ENCODE measurements at regions not wholly inside any gene's neighbourhood (a gene's known extent, or its start where the extent isn't known, plus 50 kb on each side); places are given as distances from the start of the nearest gene placed in this dataset.

DNA sequence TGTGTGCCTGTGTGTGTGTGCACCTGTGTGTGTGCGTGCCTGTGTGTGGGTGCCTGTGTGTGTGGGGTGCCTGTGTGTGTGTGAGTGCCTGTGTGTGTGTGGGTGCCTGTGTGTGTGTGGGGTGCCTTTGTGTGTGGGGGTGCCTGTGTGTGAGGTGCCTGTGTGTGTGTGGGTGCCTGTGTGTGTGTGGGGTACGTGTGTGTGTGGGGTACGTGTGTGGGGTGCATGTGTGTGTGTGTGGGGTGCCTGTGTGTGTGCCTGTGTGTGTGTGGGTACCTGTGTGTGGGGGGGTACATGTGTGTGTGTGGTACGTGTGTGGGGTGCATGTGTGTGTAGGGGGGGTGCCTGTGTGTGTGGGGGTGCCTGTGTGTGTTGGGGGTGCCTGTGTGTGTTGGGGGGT lies 73.4 kb upstream of the HGFAC start:
- Histone ChIP-seq H3K27ac (no peak overlapping the region), H3K27me3 (no peaks in the 10 kb centered on the region), H3K36me3 (no peaks in the 10 kb centered on the region), H3K4me1 (peaks cover 0 to 29% (median 12%) of the 10 kb centered on the region in 4 donors), H3K4me3 (no peak overlapping the region), H3K9me3 (no peaks in the 10 kb centered on the region)
- ATAC-seq: no peak
- intact Hi-C loops (cut with DNase I): no loop called here
- no peak for DNase-seq
- no peak for TF ChIP-seq POLR2A (IDR thresholded peaks at IDR 0.05)
- TF ChIP-seq, protein P1, sequence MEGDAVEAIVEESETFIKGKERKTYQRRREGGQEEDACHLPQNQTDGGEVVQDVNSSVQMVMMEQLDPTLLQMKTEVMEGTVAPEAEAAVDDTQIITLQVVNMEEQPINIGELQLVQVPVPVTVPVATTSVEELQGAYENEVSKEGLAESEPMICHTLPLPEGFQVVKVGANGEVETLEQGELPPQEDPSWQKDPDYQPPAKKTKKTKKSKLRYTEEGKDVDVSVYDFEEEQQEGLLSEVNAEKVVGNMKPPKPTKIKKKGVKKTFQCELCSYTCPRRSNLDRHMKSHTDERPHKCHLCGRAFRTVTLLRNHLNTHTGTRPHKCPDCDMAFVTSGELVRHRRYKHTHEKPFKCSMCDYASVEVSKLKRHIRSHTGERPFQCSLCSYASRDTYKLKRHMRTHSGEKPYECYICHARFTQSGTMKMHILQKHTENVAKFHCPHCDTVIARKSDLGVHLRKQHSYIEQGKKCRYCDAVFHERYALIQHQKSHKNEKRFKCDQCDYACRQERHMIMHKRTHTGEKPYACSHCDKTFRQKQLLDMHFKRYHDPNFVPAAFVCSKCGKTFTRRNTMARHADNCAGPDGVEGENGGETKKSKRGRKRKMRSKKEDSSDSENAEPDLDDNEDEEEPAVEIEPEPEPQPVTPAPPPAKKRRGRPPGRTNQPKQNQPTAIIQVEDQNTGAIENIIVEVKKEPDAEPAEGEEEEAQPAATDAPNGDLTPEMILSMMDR (IDR thresholded peaks at IDR 0.05): no peak
- WGBS (ENCODE audit: insufficient coverage, low coverage, low lambda C conversion rate, missing lambda C conversion rate): 80% methylated on average over 3 of the region's 4 CpGs

DNA sequence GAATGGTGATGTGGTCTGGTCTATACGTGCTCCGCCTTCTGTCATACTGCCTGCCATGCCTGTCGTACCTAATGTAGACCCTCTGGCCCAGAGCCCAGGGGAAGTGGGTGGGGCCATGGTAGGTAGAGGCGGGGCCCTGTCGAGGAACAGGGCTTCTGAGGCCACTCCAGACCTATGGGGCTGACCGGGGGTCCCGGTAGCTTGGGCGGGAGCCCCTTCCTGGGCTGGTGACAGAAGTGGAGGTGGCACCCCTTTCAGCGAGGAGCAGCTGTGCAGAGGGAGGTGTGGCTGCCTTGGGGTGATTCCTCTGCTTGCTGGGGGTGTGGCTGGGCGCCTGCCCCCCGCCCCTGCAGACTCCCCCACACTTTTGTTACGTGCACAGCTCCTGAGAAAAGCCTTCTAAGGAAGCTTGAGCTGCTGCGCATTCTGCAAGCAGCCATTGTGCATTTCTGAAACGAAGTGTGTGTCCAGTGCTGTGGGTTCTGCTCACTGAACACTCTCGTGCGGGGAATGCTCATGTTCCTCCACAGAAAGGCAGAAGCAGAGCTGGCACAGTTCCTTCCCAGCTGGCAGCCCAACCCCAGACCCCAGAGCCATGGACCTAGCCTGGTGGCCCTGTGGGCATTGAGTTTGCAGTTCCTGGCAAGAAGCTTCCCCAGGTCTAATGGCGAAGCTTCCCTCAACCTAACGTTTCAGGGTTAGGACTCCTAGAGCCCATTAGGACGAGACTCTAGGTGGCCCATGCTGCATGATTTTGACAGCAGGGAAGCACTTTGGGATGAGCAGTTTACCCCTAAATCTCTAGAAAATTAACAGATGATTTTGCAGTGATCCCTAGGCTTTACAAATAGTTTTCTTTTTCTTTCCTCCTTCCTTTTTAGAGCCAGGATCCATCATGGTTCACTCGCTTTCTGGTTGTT lies 72.7 kb upstream of the HGFAC start:
- H3K9me3 ChIP-seq: no peaks in the 10 kb centered on the region
- intact Hi-C loops (cut with DNase I): no loop called here
- DNase-seq (peak in 1 of 3 donors; percentile 44), ATAC-seq (no peak)
- H3K36me3 ChIP-seq: no peaks in the 10 kb centered on the region
- peaks cover 0 to 28% (median 12%) of the 10 kb centered on the region in 4 donors for H3K4me1 ChIP-seq
- WGBS (ENCODE audit: insufficient coverage, low coverage, low lambda C conversion rate, missing lambda C conversion rate): 48% methylated on average over 4 of the region's 20 CpGs
- no peak for TF ChIP-seq POLR2A (IDR thresholded peaks at IDR 0.05)
- TF ChIP-seq, protein P1 (IDR thresholded peaks at IDR 0.05): no peak
- peak overlapping the region in 1 of 3 donors; percentile 16 for H3K27ac ChIP-seq
- H3K27me3 ChIP-seq: no peaks in the 10 kb centered on the region
- no peak overlapping the region for H3K4me3 ChIP-seq

- intact Hi-C loops (cut with DNase I): no loop called here
- H3K4me1 ChIP-seq: peaks cover 0 to 23% (median 12%) of the 10 kb centered on the region in 4 donors
- 51% methylated on average over 25 of the region's 33 CpGs for WGBS (ENCODE audit: insufficient coverage, low coverage, low lambda C conversion rate, missing lambda C conversion rate)
- H3K9me3 ChIP-seq: no peaks in the 10 kb centered on the region
- TF ChIP-seq POLR2A (IDR thresholded peaks at IDR 0.05): no peak
- TF ChIP-seq, protein P1 (IDR thresholded peaks at IDR 0.05): no peak
- H3K4me3 ChIP-seq: no peak overlapping the region
- H3K36me3 ChIP-seq: no peaks in the 10 kb centered on the region
- DNase-seq: peak in 2 of 3 donors; percentile 72 to 74
- no peaks in the 10 kb centered on the region for H3K27me3 ChIP-seq
- peak overlapping the region in 1 of 3 donors; percentile 16 for H3K27ac ChIP-seq
- peak; percentile 3 to 26 (median 15) for ATAC-seq
These were observed 71.7 kb upstream of the HGFAC start for GRCh38 chr4:3369781-3370674.

- DNase-seq: no peak
- Histone ChIP-seq H3K4me3 (no peak overlapping the region), H3K36me3 (no peaks in the 10 kb centered on the region), H3K27me3 (no peaks in the 10 kb centered on the region), H3K9me3 (no peaks in the 10 kb centered on the region), H3K4me1 (peaks cover 0 to 21% (median 11%) of the 10 kb centered on the region in 4 donors), H3K27ac (no peak overlapping the region)
- no peak for ATAC-seq
- 43% methylated on average over 16 of the region's 34 CpGs for WGBS (ENCODE audit: insufficient coverage, low coverage, low lambda C conversion rate, missing lambda C conversion rate)
- TF ChIP-seq, protein P1 (IDR thresholded peaks at IDR 0.05): no peak
- no peak for TF ChIP-seq POLR2A (IDR thresholded peaks at IDR 0.05)
- intact Hi-C loops (cut with DNase I): no loop called here
These were observed 70.5 kb upstream of the HGFAC start for GRCh38 chr4:3371033-3372001.

All from right lobe of liver (tissue), 6 donors.